Bronchial epithelial cell (primary cell): ENCODE measurements at regions not wholly inside any gene's neighbourhood (a gene's known extent, or its start where the extent isn't known, plus 50 kb on each side); places are given as distances from the start of the nearest gene placed in this dataset.

Experiments
- DNase-seq: peaks from one replicate; pipeline ENCODE4 v3.0.0-alpha.2; 2010; ENCODE audit warnings: low read depth
- FAIRE-seq: peaks from 2 replicates; lab custom pipeline; 2011; peaks lifted over from hg19 to GRCh38; lab: Jason Lieb, UNC
- H3K27me3 ChIP-seq: 2 replicates; pipeline ENCODE4 v1.5.1; 2011; ENCODE audit warnings: low read length; ENCODE audit not compliant: control insufficient read depth, insufficient read depth
- H3K36me3 ChIP-seq: 2 replicates; pipeline ENCODE4 v1.5.1; 2011; ENCODE audit warnings: low read length; ENCODE audit not compliant: control insufficient read depth, insufficient read depth
- H3K4me3 ChIP-seq: 2 replicates; pipeline ENCODE4 v1.5.1; 2011; ENCODE audit warnings: mild to moderate bottlenecking, low read depth, low read length, control low read depth
- CTCF ChIP-seq: IDR thresholded peaks from 2 replicates; pipeline ENCODE4 v1.5.1; 2011; ENCODE audit warnings: mild to moderate bottlenecking, moderate library complexity, low read length, control low read depth, inconsistent platforms; ENCODE audit not compliant: insufficient read depth, severe bottlenecking

- H3K27me3 ChIP-seq = no peaks in the 10 kb centered on the region
- no peaks in the 10 kb centered on the region for H3K36me3 ChIP-seq
- no peak overlapping the region for H3K4me3 ChIP-seq
- FAIRE-seq (no peak), DNase-seq (no peak)
- no peak for TF ChIP-seq CTCF
Measured at GRCh38 chrX:34404386-34405070, 252.6 kb downstream of the TMEM47 start.

GRCh38 chrX:34401411-34401810 lies 255.7 kb downstream of the TMEM47 start:
- Histone ChIP-seq H3K4me3 (no peak overlapping the region), H3K27me3 (no peaks in the 10 kb centered on the region), H3K36me3 (no peaks in the 10 kb centered on the region)
- FAIRE-seq (no peak), DNase-seq (no peak)
- TF ChIP-seq CTCF = no peak

- DNase-seq = no peak
Measured at GRCh38 chrX:34382416-34382815, 250.3 kb upstream of the FAM47A start.

GRCh38 chrX:34381241-34381640 lies 249.1 kb upstream of the FAM47A start:
- TF ChIP-seq CTCF = no peak
- no peak for DNase-seq
- Histone ChIP-seq H3K4me3 (no peak overlapping the region), H3K36me3 (no peaks in the 10 kb centered on the region), H3K27me3 (no peaks in the 10 kb centered on the region)
- no peak for FAIRE-seq

More at GRCh38 chrX:34382416-34382815, 250.3 kb upstream of the FAM47A start:
- H3K4me3 ChIP-seq = no peak overlapping the region
- H3K27me3 ChIP-seq = no peaks in the 10 kb centered on the region
- H3K36me3 ChIP-seq = no peaks in the 10 kb centered on the region
- FAIRE-seq = no peak
- TF ChIP-seq CTCF = no peak

GRCh38 chrX:34379891-34380290 lies 247.8 kb upstream of the FAM47A start:
- TF ChIP-seq CTCF = no peak
- H3K27me3 ChIP-seq = no peaks in the 10 kb centered on the region
- FAIRE-seq (no peak), DNase-seq (no peak)
- no peaks in the 10 kb centered on the region for H3K36me3 ChIP-seq
- no peak overlapping the region for H3K4me3 ChIP-seq

- Histone ChIP-seq H3K27me3 (no peaks in the 10 kb centered on the region), H3K4me3 (no peak overlapping the region), H3K36me3 (no peaks in the 10 kb centered on the region)
- FAIRE-seq (no peak), DNase-seq (no peak)
- no peak for TF ChIP-seq CTCF
Measured at GRCh38 chrX:34377645-34378044, 245.5 kb upstream of the FAM47A start.
